GM03348 (cell line): ENCODE measurements at regions not wholly inside any gene's neighbourhood (a gene's known extent, or its start where the extent isn't known, plus 50 kb on each side); places are given as distances from the start of the nearest gene placed in this dataset.
"Not testable (repeated sequence)": the region's sequence is repeated elsewhere in the genome, so short reads cannot be mapped to it uniquely, and the experiment has no call there.

Source experiments
- DNase-seq: peaks from one replicate; pipeline ENCODE4 v3.0.0; 2012; ENCODE audit warnings: low spot score

- DNase-seq, result no peak
Observed at GRCh38 chr2:16105669-16106281, 165.4 kb downstream of the MYCN start.

GRCh38 chr2:16104949-16105668 lies 164.8 kb downstream of the MYCN start:
- no peak for DNase-seq

DNA sequence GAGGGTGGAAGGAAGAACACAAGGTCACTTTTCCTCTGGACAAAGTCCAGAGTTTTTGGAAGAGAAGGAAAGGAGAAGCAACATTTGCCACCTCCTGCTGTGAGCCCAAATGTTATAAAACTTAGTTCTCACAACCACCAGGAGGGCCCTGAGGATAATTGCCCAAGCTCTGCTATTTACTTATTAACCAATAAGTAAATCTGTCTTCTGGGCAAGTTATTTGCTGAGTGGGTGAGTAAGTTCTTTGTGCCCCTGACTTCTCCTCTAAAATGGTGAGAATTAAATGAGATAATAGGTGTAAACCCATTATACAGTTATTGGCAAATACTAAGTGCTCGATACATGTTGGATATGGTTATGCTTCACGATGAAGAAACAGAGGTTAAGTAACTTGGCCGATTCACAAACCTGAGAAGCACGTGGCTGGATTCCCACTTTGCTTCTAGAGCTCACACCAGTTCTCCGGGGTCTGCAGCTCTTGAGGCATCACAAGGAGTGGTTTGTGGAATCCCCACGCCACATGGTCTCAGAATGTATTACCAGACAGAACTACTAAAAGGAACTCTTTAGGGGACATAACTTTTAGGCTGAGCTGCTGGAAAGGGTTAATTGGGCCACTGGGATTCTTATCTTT lies 164.1 kb downstream of the MYCN start:
- DNase-seq, result no peak

GRCh38 chr2:16103614-16104314 lies 163.4 kb downstream of the MYCN start:
- DNase-seq, result no peak

- no peak for DNase-seq
Observed at GRCh38 chr2:16102976-16103380, 162.6 kb downstream of the MYCN start.

- DNase-seq, result no peak
Observed at GRCh38 chr2:16102358-16102975, 162.1 kb downstream of the MYCN start.

- no peak for DNase-seq
Observed at GRCh38 chr2:16101196-16101595, 160.8 kb downstream of the MYCN start.

DNA sequence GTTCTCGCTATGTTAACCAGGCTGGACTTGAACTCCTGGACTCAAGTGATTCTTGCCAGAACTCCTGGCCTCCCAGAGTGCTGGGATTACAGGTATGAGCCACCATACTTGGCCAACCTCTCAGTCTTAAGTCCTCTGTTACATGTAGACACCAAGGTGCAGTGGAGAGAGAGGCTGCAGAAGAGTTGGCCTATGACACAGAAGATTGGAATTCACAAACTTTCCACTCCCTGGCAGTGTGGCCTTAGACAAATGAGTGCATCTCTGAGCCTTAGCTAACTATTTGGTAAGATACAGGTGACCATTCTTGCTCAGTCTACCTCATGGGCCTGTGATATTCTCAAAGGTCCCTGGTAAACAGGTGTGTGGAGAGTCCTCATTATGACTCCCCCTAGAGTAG lies 159.7 kb downstream of the MYCN start:
- DNase-seq, result no peak

GRCh38 chr2:16099326-16099725 lies 159.0 kb downstream of the MYCN start:
- no peak for DNase-seq

- no peak for DNase-seq
Observed at GRCh38 chr2:16096962-16097361, 156.6 kb downstream of the MYCN start.

DNA sequence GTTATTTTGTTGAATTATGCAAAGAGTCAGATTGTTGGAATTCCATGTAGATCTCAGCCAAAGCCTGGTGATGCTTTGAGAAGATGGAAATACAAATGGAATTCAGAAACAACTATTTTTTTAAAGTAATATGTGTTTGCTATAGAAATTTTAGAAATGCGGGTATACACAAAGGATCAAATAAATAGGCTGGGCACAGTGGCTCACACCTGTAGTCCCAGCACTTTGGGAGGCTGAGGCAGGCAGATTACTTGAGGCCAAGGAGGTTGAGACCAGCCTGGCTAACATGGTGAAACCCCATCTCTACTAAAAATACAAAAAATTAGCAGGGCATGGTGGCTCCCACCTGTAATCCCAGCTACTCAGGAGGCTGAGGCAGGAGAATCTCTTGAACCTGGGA lies 155.1 kb downstream of the MYCN start:
- not testable (repeated sequence) for DNase-seq

- no peak for DNase-seq
Observed at GRCh38 chr2:16094811-16095210, 154.5 kb downstream of the MYCN start.

DNA sequence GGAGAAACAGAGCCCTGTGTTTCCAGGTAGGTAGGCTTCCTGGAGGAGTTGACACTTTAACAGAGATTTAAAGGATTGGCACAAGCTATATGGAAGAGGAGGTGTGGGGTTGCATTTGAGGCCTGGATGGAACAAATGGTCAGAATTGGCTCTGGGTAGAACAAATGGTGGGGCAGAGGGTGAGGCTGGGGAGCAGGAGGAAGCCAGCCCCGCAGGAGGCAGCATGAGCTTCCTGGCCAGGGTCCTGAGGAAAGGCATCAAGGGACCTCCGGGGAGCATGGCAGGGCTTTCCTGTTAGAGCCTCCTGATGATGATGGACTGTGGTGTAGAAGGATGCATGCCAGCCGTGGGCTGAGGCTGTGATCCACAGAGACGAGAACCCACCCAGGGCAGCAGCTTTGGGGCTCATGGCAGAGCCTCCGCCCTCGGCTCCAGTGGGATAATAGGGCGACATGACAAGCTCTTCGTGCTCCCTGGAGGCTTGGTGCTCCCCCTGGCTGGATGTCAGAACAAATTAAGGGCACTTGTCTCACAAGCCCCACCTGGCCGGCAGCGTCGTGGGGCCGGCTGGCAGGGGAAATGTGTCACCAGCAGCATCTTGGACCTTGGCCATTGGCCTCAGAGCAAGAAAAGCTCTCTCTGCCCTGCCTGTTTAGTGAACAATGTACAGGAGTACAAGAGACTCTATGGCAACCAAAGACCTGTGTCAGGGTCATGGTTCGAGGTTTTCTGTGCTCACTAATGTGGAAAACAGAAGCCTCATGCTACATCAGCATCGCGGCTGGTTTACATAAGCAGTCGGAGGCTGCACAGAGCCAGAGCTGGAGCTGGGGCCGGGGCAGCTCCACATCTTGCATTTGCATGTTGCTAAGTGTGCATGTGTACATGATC lies 153.5 kb downstream of the MYCN start:
- no peak for DNase-seq

- no peak for DNase-seq
Observed at GRCh38 chr2:16092861-16093638, 152.7 kb downstream of the MYCN start.

- no peak for DNase-seq
Observed at GRCh38 chr2:16091576-16092282, 151.4 kb downstream of the MYCN start.

DNA sequence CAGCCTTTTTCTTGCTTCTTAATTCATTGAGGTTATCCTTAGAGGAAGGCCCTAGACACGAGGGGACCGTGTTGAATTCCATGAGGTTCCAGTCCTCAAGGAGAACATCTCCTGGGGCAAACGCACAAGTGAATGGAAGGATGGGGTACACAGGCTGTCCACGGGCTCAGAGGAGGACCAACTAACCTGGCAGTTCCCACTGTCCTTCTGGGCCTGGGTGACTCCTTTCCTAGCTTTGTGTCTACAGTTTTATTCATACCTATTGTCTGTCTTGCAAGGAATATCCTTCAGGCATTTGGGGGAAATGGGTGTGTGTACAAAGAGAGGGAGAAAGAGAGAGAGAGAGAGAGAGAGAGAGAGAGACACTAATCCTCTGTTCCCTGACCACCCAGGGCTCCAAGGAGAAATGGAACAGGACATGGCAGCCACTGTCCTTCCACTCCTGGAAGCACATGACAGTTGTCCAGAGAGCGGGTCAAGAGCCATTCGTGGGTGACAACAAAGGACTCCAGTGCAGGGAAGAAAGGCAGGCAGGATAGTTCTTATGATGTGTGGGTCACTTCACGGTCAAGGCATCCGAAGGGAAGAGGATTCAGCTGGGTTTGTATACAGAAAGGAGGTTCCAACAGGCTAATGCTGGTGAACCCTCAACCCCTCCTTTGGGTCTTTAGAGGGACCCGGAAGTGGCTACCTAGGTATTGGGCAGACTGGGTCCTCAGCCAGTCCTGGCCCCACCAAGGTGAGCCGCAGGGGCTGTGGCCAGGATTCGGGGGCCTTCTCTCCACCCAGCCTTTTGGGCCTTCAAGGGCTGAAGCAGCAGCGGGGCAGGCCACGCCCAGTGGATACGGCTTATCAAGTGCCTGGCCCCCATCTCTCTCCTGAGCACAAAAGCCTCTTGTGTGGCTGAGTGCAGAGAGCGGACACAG lies 150.6 kb downstream of the MYCN start:
- DNase-seq, result no peak

- DNase-seq, result not testable (repeated sequence)
Observed at GRCh38 chr2:16089491-16089890, 149.1 kb downstream of the MYCN start.

DNA sequence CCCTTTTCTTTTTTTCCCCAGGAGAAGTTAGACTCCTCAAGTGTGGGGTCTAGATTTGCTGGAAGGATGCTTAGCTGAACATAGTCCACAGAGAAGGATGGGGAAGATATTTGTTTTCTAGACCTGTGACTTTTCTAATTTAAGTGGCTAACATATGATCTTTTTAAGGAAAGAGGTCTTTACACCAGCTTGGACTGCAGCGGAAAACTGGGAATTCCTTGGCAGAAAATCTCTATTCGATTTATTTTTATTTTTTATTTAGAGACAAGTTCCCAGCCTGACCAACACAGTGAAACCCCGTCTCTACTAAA lies 148.4 kb downstream of the MYCN start:
- no peak for DNase-seq
